GM23338 (cell line): ENCODE measurements at regions not wholly inside any gene's neighbourhood (a gene's known extent, or its start where the extent isn't known, plus 50 kb on each side); places are given as distances from the start of the nearest gene placed in this dataset.
"Not testable (repeated sequence)": the region's sequence is repeated elsewhere in the genome, so short reads cannot be mapped to it uniquely, and the experiment has no call there.

Experiments used
- ATAC-seq: fragments of 200-7000 bp; cut with Tn5 transposase; 3 replicates; pipeline ENCODE4 v1.9.1; 2020
- DNase-seq: peaks from one replicate; pipeline ENCODE4 v3.0.0-alpha.2; 2015; ENCODE audit warnings: low spot score
- H2AFZ ChIP-seq: fragments of 200-600 bp; sonication (generic); 2 replicates; pipeline ENCODE4 v1.8.0; 2016; ENCODE audit warnings: antibody characterized with exemption, mild to moderate bottlenecking, moderate library complexity
- H3F3A ChIP-seq: fragments of 200-600 bp; sonication (generic); replicated peaks from 2 replicates; pipeline ENCODE4 v1.8.0; 2017; ENCODE audit warnings: antibody characterized with exemption, mixed run types, low read depth
- H3K27ac ChIP-seq: fragments of 200-600 bp; sonication (generic); 2 replicates; pipeline ENCODE4 v1.6.1; 2016; ENCODE audit warnings: low read depth
- H3K27me3 ChIP-seq: fragments of 200-600 bp; sonication (generic); 2 replicates; pipeline ENCODE4 v1.8.0; 2016; ENCODE audit warnings: mild to moderate bottlenecking, mixed run types, moderate library complexity; ENCODE audit not compliant: insufficient read depth
- H3K36me3 ChIP-seq: fragments of 200-600 bp; sonication (generic); 2 replicates; pipeline ENCODE4 v1.8.0; 2016; ENCODE audit warnings: mild to moderate bottlenecking; ENCODE audit not compliant: insufficient read depth
- H3K4me1 ChIP-seq: fragments of 200-600 bp; sonication (generic); 2 replicates; pipeline ENCODE4 v1.8.0; 2016; ENCODE audit warnings: mild to moderate bottlenecking, moderate library complexity; ENCODE audit not compliant: insufficient read depth
- H3K4me2 ChIP-seq: fragments of 200-600 bp; sonication (generic); 2 replicates; pipeline ENCODE4 v1.7.1; 2017; ENCODE audit warnings: mixed run types
- H3K4me3 ChIP-seq: fragments of 200-600 bp; sonication (generic); 2 replicates; pipeline ENCODE4 v1.6.1; 2016; ENCODE audit warnings: mixed run types
- H3K79me2 ChIP-seq: fragments of 200-600 bp; sonication (generic); replicated peaks from 2 replicates; pipeline ENCODE4 v1.8.0; 2017; ENCODE audit warnings: mild to moderate bottlenecking; ENCODE audit not compliant: insufficient read depth
- H3K9me2 ChIP-seq: fragments of 200-600 bp; sonication (generic); 2 replicates; pipeline ENCODE4 v1.8.0; 2017; ENCODE audit not compliant: insufficient read depth
- H4K20me1 ChIP-seq: fragments of 200-600 bp; sonication (generic); replicated peaks from 2 replicates; pipeline ENCODE4 v1.8.0; 2017; ENCODE audit warnings: mild to moderate bottlenecking; ENCODE audit not compliant: insufficient read depth
- H3K27ac Mint-ChIP-seq: 2 replicates; pipeline ENCODE4 v1.8.0; 2020; ENCODE audit warnings: inconsistent platforms, mild to moderate bottlenecking, moderate library complexity, mixed read lengths
- H3K27me3 Mint-ChIP-seq: 3 replicates; pipeline ENCODE4 v1.8.0; 2022; ENCODE audit warnings: low read depth, mild to moderate bottlenecking, moderate library complexity, mixed read lengths, inconsistent platforms; ENCODE audit not compliant: insufficient read depth, poor library complexity
- H3K36me3 Mint-ChIP-seq: 3 replicates; pipeline ENCODE4 v1.8.0; 2021; ENCODE audit warnings: low read depth, mild to moderate bottlenecking, inconsistent platforms, moderate library complexity, mixed read lengths
- H3K4me1 Mint-ChIP-seq: 3 replicates; pipeline ENCODE4 v1.8.0; 2020; ENCODE audit warnings: mild to moderate bottlenecking, inconsistent platforms, mixed read lengths
- H3K4me3 Mint-ChIP-seq: 3 replicates; pipeline ENCODE4 v1.8.0; 2021; ENCODE audit warnings: moderate library complexity, mild to moderate bottlenecking, inconsistent platforms, mixed read lengths
- H3K9me3 Mint-ChIP-seq: 3 replicates; pipeline ENCODE4 v1.8.0; 2020; ENCODE audit warnings: moderate library complexity, mild to moderate bottlenecking, inconsistent platforms, mixed read lengths
- CTCF ChIP-seq, 2 experiments: fragments of 200-600 bp in 1 of 2; sonication (generic) in 1 of 2; conservative IDR thresholded peaks; 2 replicates each; pipeline versions ENCODE4 v1.5.1 to v1.6.1; 2016 to 2017; ENCODE audit warnings: antibody characterized with exemption in 2 of 2, low read depth in 2 of 2, mild to moderate bottlenecking in 2 of 2, moderate library complexity in 1 of 2
- NANOG ChIP-seq: IDR thresholded peaks from 2 replicates; pipeline ENCODE4 v1.6.1; 2016; ENCODE audit warnings: antibody characterized with exemption, borderline replicate concordance
- REST ChIP-seq: IDR thresholded peaks from one replicate; pipeline ENCODE4 v1.6.1; 2018; ENCODE audit warnings: antibody characterized with exemption; ENCODE audit not compliant: unreplicated experiment
- ZNF114 ChIP-seq: fragments of 250-450 bp; sonication (Bioruptor Pico); IDR thresholded peaks from 2 replicates; pipeline ENCODE4 v1.5.0; 2020; ENCODE audit warnings: mild to moderate bottlenecking, moderate library complexity

- Mint-ChIP-seq H3K36me3 (peaks cover 17% of the 10 kb centered on the region), H3K9me3 (peaks cover 85% of the 10 kb centered on the region)
- not testable (repeated sequence) for H3F3A ChIP-seq, H3K79me2 ChIP-seq, H3K4me2 ChIP-seq, H3K4me1 ChIP-seq, H3K4me3 ChIP-seq, H3K4me3 Mint-ChIP-seq, H3K27me3 ChIP-seq, H3K9me2 ChIP-seq, H3K4me1 Mint-ChIP-seq, H3K27ac ChIP-seq, H4K20me1 ChIP-seq, H3K36me3 ChIP-seq, H3K27ac Mint-ChIP-seq, H3K27me3 Mint-ChIP-seq
- DNase-seq (peak; percentile 80), ATAC-seq (peak; percentile 68)
- TF ChIP-seq CTCF (conservative IDR thresholded peaks at IDR 0.05; ENCODE audit: low read depth in 2 of 2), result peak; percentile 69 to 71
- H2AFZ ChIP-seq, result peak overlapping the region; percentile 87
Observed at GRCh38 chr18:78879072-78879883, 100.3 kb upstream of the SALL3 start.

GRCh38 chr18:78882585-78882984 is 97.0 kb upstream of the SALL3 start:
- Histone ChIP-seq H3K4me2 (no peak overlapping the region), H4K20me1 (no peaks in the 10 kb centered on the region), H3K79me2 (no peaks in the 10 kb centered on the region), H3K27ac (no peak overlapping the region), H3K9me2 (no peaks in the 10 kb centered on the region), H3K36me3 (no peaks in the 10 kb centered on the region), H3K27me3 (0 out of 2 replicates have a peak, but pooled peaks cover 4% of the 10 kb centered on the region), H3K4me1 (no peaks in the 10 kb centered on the region), H2AFZ (no peak overlapping the region), H3F3A (no peaks in the 10 kb centered on the region), H3K4me3 (no peak overlapping the region)
- no peak for DNase-seq
- H3K27ac Mint-ChIP-seq, result no peak overlapping the region
- TF ChIP-seq NANOG (no peak), ZNF114 (no peak), REST (no peak)
- no peaks in the 10 kb centered on the region for H3K4me1 Mint-ChIP-seq
- H3K9me3 Mint-ChIP-seq, result peaks cover 89% of the 10 kb centered on the region
- peaks cover 9% of the 10 kb centered on the region for H3K27me3 Mint-ChIP-seq
- no peak overlapping the region for H3K4me3 Mint-ChIP-seq
- peaks cover 33% of the 10 kb centered on the region for H3K36me3 Mint-ChIP-seq
- no peak for ATAC-seq
